HCEC 1CT (cell line): ENCODE measurements at regions not wholly inside any gene's neighbourhood (a gene's known extent, or its start where the extent isn't known, plus 50 kb on each side); places are given as distances from the start of the nearest gene placed in this dataset.

Source experiments
- DNase-seq: peaks from one replicate; pipeline ENCODE4 v3.0.0-alpha.2; 2017

GRCh38 chr3:180829409-180830405 lies 82.8 kb upstream of the FXR1 start:
- no peak for DNase-seq

- DNase-seq: no peak
Measured at GRCh38 chr3:180835501-180835900, 77.0 kb upstream of the FXR1 start.

- no peak for DNase-seq
Measured at GRCh38 chr3:180836766-180837165, 75.7 kb upstream of the FXR1 start.

- DNase-seq: no peak
Measured at GRCh38 chr3:180854887-180855286, 57.6 kb upstream of the FXR1 start.

- DNase-seq: no peak
Measured at GRCh38 chr3:180855364-180855763, 57.1 kb upstream of the FXR1 start.

- no peak for DNase-seq
Measured at GRCh38 chr3:180855956-180856355, 56.5 kb upstream of the FXR1 start.

GRCh38 chr3:180860180-180860858 lies 52.2 kb upstream of the FXR1 start:
- no peak for DNase-seq
